CD4-positive, alpha-beta memory T cell (primary cell): ENCODE measurements at regions not wholly inside any gene's neighbourhood (a gene's known extent, or its start where the extent isn't known, plus 50 kb on each side); places are given as distances from the start of the nearest gene placed in this dataset.

Experiments used
- CTCF ChIA-PET: fragments of 350-600 bp; sonication (Branson Sonifier 250); formaldehyde crosslinking; loops from one replicate; lab custom pipeline; 2021; ENCODE audit warnings: inconsistent platforms; ENCODE audit not compliant: partially characterized antibody; lab: Charles Lee
- POLR2A ChIA-PET: fragments of 350-600 bp; sonication (Branson Sonifier 250); formaldehyde crosslinking; loops from one replicate; lab custom pipeline; 2021; ENCODE audit not compliant: partially characterized antibody; lab: Charles Lee
- DNase-seq, 5 donors: peaks; one replicate each; pipeline versions ENCODE4 v3.0.0 to v3.0.0-alpha.2; 2020 to 2022; ENCODE audit warnings: mixed read lengths in 1 of 5
- H3K27ac ChIP-seq: one replicate; pipeline ENCODE4 v1.7.0; 2013; ENCODE audit warnings: low read depth, low read length
- H3K27me3 ChIP-seq: 2 replicates; pipeline ENCODE4 v1.7.0; 2013; ENCODE audit warnings: mild to moderate bottlenecking, low read length, moderate library complexity; ENCODE audit not compliant: insufficient read depth
- H3K36me3 ChIP-seq: 2 replicates; pipeline ENCODE4 v1.7.0; 2013; ENCODE audit warnings: mild to moderate bottlenecking, low read length, moderate library complexity; ENCODE audit not compliant: insufficient read depth
- H3K4me1 ChIP-seq: 2 replicates; pipeline ENCODE4 v1.7.0; 2013; ENCODE audit warnings: mild to moderate bottlenecking, low read length, moderate library complexity; ENCODE audit not compliant: insufficient read depth
- H3K4me3 ChIP-seq, 2 donors: one replicate each; pipeline ENCODE4 v1.7.0; 2013; ENCODE audit warnings: low read length in 2 of 2, mild to moderate bottlenecking in 1 of 2
- H3K9me3 ChIP-seq, 2 donors: one replicate each; pipeline ENCODE4 v1.7.0; 2013; ENCODE audit warnings: low read length in 2 of 2, control low read depth in 1 of 2; ENCODE audit not compliant: control insufficient read depth in 1 of 2
- H3K27ac Mint-ChIP-seq, 7 donors: one replicate each; pipeline ENCODE4 v1.8.0; 2020 to 2021; ENCODE audit warnings: mixed read lengths in 7 of 7, mild to moderate bottlenecking in 6 of 7, inconsistent platforms in 3 of 7, moderate library complexity in 3 of 7
- H3K27me3 Mint-ChIP-seq, 2 donors: one replicate each; pipeline ENCODE4 v1.8.0; 2020 to 2021; ENCODE audit warnings: mixed read lengths in 2 of 2
- H3K36me3 Mint-ChIP-seq, 2 donors: one replicate each; pipeline ENCODE4 v1.8.0; 2020 to 2021; ENCODE audit warnings: mixed read lengths in 2 of 2, inconsistent platforms in 1 of 2, mild to moderate bottlenecking in 1 of 2
- H3K4me1 Mint-ChIP-seq, 4 donors: one replicate each; pipeline ENCODE4 v1.8.0; 2020 to 2021; ENCODE audit warnings: mixed read lengths in 4 of 4, mild to moderate bottlenecking in 1 of 4
- H3K4me3 Mint-ChIP-seq, 8 donors: one replicate each; pipeline ENCODE4 v1.8.0; 2020 to 2021; ENCODE audit warnings: mixed read lengths in 8 of 8, mild to moderate bottlenecking in 7 of 8, moderate library complexity in 6 of 8, inconsistent platforms in 3 of 8
- H3K9me3 Mint-ChIP-seq, 8 donors: one replicate each; pipeline ENCODE4 v1.8.0; 2020 to 2021; ENCODE audit warnings: mixed read lengths in 8 of 8, mild to moderate bottlenecking in 5 of 8, inconsistent platforms in 3 of 8, moderate library complexity in 1 of 8
- intact Hi-C: fragments of 100-400 bp; cut with micrococcal nuclease; formaldehyde crosslinking; loops from one replicate; pipeline ENCODE4 v1.15.1; 2023

DNA sequence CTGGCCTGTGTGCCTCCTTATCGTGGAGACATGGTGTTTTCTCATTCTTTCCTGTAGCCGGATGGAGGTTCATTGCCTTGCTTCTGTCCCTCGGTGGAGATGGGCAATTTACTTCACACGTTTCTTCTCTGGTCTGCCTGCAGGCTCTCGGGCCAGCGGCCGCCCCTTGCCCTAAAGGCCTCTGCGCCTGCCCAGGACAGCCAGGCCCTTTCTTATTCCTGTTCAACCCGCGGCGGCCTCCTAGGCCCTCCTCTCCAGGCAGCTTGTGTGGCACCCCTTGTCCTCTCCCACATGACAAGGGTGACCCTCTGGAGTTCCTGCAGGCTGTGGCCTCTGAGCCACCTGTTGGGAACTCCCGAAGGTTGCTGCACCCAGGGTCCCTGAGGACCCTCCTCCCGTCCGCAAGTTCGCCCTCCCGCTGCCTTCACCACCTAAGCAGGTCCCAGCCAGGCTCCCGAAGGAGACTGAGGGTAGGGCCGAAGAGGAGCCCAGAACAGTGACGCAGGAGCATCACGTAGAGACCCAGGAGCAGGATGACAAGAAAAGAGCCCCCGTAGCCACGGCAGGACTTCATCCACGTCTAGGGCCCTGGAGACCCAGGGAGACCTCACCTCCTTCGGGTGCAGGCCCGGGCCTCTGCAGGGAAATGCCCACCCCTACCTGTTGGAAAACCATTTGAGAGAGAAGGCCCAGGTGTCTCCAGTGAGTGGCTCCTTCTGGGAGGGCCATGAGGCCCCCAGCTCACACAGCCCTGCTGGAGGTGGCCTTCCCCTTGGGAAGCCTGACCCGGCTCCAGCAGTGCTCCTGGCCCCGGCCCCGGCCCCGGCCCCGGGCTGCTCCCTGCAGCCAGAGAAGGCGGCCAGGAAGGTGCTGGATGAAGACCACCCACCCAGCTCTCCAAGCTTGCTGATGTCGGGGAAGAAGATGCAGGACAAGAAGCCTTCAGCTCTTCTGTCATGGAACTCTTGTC, 291.4 kb downstream of the TLE4 start:
- H3K9me3 Mint-ChIP-seq = peaks cover 3 to 22% (median 10%) of the 10 kb centered on the region in 8 donors
- H3K4me3 Mint-ChIP-seq = no peak overlapping the region
- peaks cover 2 to 16% (median 3%) of the 10 kb centered on the region in 4 donors for H3K4me1 Mint-ChIP-seq
- DNase-seq = no peak
- intact Hi-C loops = no loop called here
- POLR2A ChIA-PET = no interaction called here
- CTCF ChIA-PET = interaction anchor here (0.8 kb wide), 1 partner anchor 37 kb away, joined by 3 read pairs; no protein-coding TSS in a partner anchor
- no peak overlapping the region for H3K4me3 ChIP-seq
- H3K27me3 Mint-ChIP-seq = no peaks in the 10 kb centered on the region
- no peak overlapping the region for H3K27ac Mint-ChIP-seq
- H3K27ac ChIP-seq = no peak overlapping the region
- peaks cover 2 to 11% of the 10 kb centered on the region in 2 donors for H3K36me3 Mint-ChIP-seq
- no peaks in the 10 kb centered on the region for H3K36me3 ChIP-seq
- H3K27me3 ChIP-seq = no peaks in the 10 kb centered on the region
- H3K4me1 ChIP-seq = no peaks in the 10 kb centered on the region
- H3K9me3 ChIP-seq = no peaks in the 10 kb centered on the region

DNA sequence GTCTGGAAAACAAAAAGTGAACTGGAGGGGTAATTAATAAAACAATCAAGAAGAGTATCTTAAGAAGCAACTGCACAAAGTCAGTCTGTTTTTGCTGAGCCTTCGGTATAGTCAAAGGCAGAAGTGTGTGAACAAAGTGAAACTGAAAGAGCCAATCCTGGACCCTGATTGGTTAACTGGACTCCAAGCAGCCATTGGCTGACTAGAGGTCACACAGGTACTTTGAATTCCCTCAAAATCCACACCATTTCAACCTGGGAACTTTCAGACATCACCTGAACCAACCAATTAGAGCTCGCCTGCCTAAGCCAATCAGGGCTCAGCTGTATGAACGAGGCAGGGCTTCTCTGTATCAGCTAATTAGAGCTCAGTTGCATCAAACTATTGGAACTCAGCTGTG, 286.7 kb downstream of the TLE4 start:
- Mint-ChIP-seq H3K9me3 (peaks cover 3 to 22% (median 10%) of the 10 kb centered on the region in 8 donors), H3K4me3 (peak overlapping the region in 7 of 8 donors; percentile 40 to 84 (median 81)), H3K4me1 (peaks cover 6 to 16% (median 11%) of the 10 kb centered on the region in 4 donors), H3K36me3 (peaks cover 2 to 11% of the 10 kb centered on the region in 2 donors), H3K27ac (peak overlapping the region; percentile 7 to 90 (median 66)), H3K27me3 (no peaks in the 10 kb centered on the region)
- no peaks in the 10 kb centered on the region for H3K9me3 ChIP-seq
- H3K4me3 ChIP-seq = no peak overlapping the region
- CTCF ChIA-PET = no interaction called here
- POLR2A ChIA-PET = interaction anchor here (1.1 kb wide), 1 partner anchor 287 kb away, joined by 4 read pairs; the partner anchor contains the start of gene TLE4
- DNase-seq = peak in 4 of 5 donors; percentile 15 to 38 (median 26)
- intact Hi-C loops = no loop called here
- no peaks in the 10 kb centered on the region for H3K4me1 ChIP-seq
- no peaks in the 10 kb centered on the region for H3K27me3 ChIP-seq
- H3K36me3 ChIP-seq = no peaks in the 10 kb centered on the region
- no peak overlapping the region for H3K27ac ChIP-seq

DNA sequence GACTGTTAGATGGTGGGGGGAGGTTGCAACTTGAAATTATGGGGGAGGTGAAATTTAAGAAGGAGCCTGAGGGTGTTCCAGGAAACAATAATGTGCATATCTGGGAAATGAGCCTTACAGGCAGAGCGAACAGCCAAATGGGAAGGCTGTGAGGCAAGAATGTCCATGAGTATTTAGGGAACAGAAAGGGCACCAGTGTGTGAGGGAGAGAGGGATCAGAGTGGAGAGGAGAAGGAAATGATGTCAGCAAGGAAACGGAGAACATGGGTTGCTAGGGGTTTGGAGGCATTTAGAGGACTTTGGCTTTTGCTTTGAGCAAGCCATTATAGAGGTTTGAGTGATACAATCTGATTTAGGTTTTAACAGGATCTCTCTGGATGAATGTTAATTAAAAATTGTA, 285.4 kb downstream of the TLE4 start:
- peaks cover 0 to 8% of the 10 kb centered on the region in 2 donors for H3K36me3 Mint-ChIP-seq
- no peaks in the 10 kb centered on the region for H3K27me3 Mint-ChIP-seq
- intact Hi-C loops = no loop called here
- H3K27ac Mint-ChIP-seq = peak overlapping the region in 2 of 7 donors; percentile 76 to 85
- Histone ChIP-seq H3K36me3 (no peaks in the 10 kb centered on the region), H3K4me3 (no peak overlapping the region), H3K27ac (no peak overlapping the region), H3K27me3 (no peaks in the 10 kb centered on the region), H3K4me1 (no peaks in the 10 kb centered on the region), H3K9me3 (no peaks in the 10 kb centered on the region)
- no peak for DNase-seq
- peak overlapping the region in 2 of 8 donors; percentile 30 to 55 for H3K4me3 Mint-ChIP-seq
- ChIA-PET CTCF (no interaction called here), POLR2A (no interaction called here)
- H3K4me1 Mint-ChIP-seq = peaks cover 6 to 16% (median 11%) of the 10 kb centered on the region in 4 donors
- peaks cover 0 to 14% (median 5%) of the 10 kb centered on the region in 8 donors for H3K9me3 Mint-ChIP-seq

DNA sequence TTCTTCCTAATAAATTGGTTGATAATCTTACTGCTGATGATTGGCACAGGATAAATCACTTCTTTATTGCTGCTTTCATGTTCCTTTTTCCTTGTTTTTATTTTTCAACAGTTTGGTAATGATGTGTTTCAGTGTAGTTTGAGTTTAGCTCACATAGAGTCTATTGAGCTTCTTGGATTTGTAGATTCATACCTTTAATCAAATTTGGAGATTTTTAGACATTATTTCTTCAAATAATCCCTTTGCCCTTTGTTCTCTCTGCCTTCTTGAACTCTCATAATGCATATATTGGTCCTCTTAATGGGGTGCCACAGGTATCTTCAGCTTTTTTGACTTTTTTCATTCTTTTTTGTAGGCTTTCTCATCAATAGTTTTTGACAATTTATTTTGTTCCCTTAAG, 275.3 kb downstream of the TLE4 start:
- Histone ChIP-seq H3K27me3 (no peaks in the 10 kb centered on the region), H3K4me3 (no peak overlapping the region), H3K9me3 (no peaks in the 10 kb centered on the region), H3K36me3 (no peaks in the 10 kb centered on the region), H3K4me1 (no peaks in the 10 kb centered on the region), H3K27ac (no peak overlapping the region)
- peaks cover 8 to 10% of the 10 kb centered on the region in 2 donors for H3K36me3 Mint-ChIP-seq
- peaks cover 1 to 3% of the 10 kb centered on the region in 2 donors for H3K27me3 Mint-ChIP-seq
- H3K4me3 Mint-ChIP-seq = no peak overlapping the region
- ChIA-PET CTCF (no interaction called here), POLR2A (no interaction called here)
- DNase-seq = no peak
- H3K27ac Mint-ChIP-seq = no peak overlapping the region
- H3K9me3 Mint-ChIP-seq = peaks cover 8 to 28% (median 24%) of the 10 kb centered on the region in 8 donors
- H3K4me1 Mint-ChIP-seq = no peaks in the 10 kb centered on the region
- intact Hi-C loops = no loop called here

DNA sequence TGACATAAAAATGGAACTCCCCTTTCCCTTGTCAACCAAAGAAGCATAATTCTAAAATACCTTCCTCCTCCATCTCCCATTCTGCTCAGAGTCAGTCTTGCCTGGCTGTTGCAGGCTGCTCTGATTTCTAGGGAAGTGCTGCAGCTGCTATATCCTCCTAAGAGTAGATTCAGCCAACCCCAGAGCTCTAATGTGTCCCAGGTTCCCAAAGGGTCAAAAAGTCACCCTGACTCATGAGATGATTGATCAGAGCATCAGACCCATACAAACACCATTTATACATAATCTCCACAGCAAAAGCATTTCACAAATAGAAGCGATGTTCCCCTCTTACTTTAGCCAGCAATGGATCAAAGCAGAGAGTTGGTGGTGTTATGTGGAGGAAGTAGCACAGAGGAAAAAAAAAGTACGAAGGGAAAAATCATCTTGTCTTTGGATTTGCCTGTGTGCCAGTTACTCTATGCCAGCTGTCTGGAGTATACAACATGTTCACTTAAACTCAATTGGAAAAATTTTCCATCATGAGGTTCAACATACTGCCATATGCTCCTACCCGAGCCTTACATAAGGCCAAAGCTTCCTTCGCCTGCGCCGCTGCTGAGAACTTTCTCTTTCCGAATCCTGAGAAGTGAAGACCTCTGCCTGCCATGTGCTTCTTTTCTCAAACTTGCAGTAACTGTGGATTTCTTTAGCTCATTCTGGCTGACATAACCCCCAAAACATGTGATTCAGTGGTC, 258.0 kb downstream of the TLE4 start:
- ChIA-PET CTCF (interaction anchor here (0.8 kb wide), 1 partner anchor 14 kb away, joined by 4 read pairs; no protein-coding TSS in a partner anchor), POLR2A (no interaction called here)
- Histone ChIP-seq H3K36me3 (no peaks in the 10 kb centered on the region), H3K27me3 (no peaks in the 10 kb centered on the region), H3K4me1 (no peaks in the 10 kb centered on the region), H3K27ac (no peak overlapping the region), H3K9me3 (no peaks in the 10 kb centered on the region), H3K4me3 (no peak overlapping the region)
- H3K4me1 Mint-ChIP-seq = peaks cover 0 to 8% (median 0%) of the 10 kb centered on the region in 4 donors
- no peak for DNase-seq
- no peak overlapping the region for H3K4me3 Mint-ChIP-seq
- no peak overlapping the region for H3K27ac Mint-ChIP-seq
- H3K27me3 Mint-ChIP-seq = no peaks in the 10 kb centered on the region
- intact Hi-C loops = no loop called here
- no peaks in the 10 kb centered on the region for H3K9me3 Mint-ChIP-seq
- no peaks in the 10 kb centered on the region for H3K36me3 Mint-ChIP-seq

DNA sequence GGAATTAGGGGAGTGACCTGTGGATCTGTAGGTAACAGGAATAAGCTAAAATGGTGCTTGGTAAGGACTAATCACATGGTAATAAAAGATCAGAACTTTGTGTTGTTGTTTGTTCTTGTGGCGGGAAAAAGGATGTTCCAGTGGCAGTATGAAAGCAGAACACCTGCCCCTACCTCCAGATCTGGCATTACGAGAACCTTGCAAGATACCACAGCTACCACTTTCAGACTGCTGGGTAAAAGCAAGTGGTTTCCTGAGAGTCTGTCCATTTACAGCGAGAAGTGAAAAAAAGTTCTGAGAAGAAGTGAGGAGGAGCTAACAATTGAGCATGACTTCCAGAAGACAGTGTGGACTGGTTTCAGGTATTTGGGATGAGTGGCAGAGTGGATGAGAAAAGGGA, 252.5 kb downstream of the TLE4 start:
- POLR2A ChIA-PET = no interaction called here
- DNase-seq = no peak
- intact Hi-C loops = no loop called here
- H3K9me3 Mint-ChIP-seq = peaks cover 0 to 6% (median 0%) of the 10 kb centered on the region in 8 donors
- peaks cover 0 to 10% (median 2%) of the 10 kb centered on the region in 4 donors for H3K4me1 Mint-ChIP-seq
- H3K4me1 ChIP-seq = no peaks in the 10 kb centered on the region
- H3K4me3 ChIP-seq = no peak overlapping the region
- no peak overlapping the region for H3K27ac ChIP-seq
- no peak overlapping the region for H3K27ac Mint-ChIP-seq
- no peaks in the 10 kb centered on the region for H3K9me3 ChIP-seq
- H3K27me3 Mint-ChIP-seq = peaks cover 8 to 10% of the 10 kb centered on the region in 2 donors
- no peak overlapping the region for H3K4me3 Mint-ChIP-seq
- H3K36me3 ChIP-seq = no peaks in the 10 kb centered on the region
- peaks cover 0 to 8% of the 10 kb centered on the region in 2 donors for H3K36me3 Mint-ChIP-seq
- CTCF ChIA-PET = no interaction called here
- H3K27me3 ChIP-seq = no peaks in the 10 kb centered on the region
